ENCODE measurements at regions not wholly inside any gene's neighbourhood (a gene's known extent, or its start where the extent isn't known, plus 50 kb on each side); places are given as distances from the start of the nearest gene placed in this dataset.

GRCh38 chr2:6495466-6495865 is 370.2 kb downstream of the CMPK2 start:
- TF ChIP-seq, protein P1, sequence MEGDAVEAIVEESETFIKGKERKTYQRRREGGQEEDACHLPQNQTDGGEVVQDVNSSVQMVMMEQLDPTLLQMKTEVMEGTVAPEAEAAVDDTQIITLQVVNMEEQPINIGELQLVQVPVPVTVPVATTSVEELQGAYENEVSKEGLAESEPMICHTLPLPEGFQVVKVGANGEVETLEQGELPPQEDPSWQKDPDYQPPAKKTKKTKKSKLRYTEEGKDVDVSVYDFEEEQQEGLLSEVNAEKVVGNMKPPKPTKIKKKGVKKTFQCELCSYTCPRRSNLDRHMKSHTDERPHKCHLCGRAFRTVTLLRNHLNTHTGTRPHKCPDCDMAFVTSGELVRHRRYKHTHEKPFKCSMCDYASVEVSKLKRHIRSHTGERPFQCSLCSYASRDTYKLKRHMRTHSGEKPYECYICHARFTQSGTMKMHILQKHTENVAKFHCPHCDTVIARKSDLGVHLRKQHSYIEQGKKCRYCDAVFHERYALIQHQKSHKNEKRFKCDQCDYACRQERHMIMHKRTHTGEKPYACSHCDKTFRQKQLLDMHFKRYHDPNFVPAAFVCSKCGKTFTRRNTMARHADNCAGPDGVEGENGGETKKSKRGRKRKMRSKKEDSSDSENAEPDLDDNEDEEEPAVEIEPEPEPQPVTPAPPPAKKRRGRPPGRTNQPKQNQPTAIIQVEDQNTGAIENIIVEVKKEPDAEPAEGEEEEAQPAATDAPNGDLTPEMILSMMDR (IDR thresholded peaks at IDR 0.05): no peak
- no peak for TF ChIP-seq POLR2A (IDR thresholded peaks at IDR 0.05)

Measured in right lobe of liver (tissue), 4 donors.